HG03439 (cell line): ENCODE measurements at regions not wholly inside any gene's neighbourhood (a gene's known extent, or its start where the extent isn't known, plus 50 kb on each side); places are given as distances from the start of the nearest gene placed in this dataset.
"Not testable (repeated sequence)": the region's sequence is repeated elsewhere in the genome, so short reads cannot be mapped to it uniquely, and the experiment has no call there.

Experiments
- ATAC-seq: cut with Tn5 transposase; IDR thresholded peaks from one replicate; pipeline ENCODE4 v1.9.1; 2021; ENCODE audit warnings: mild to moderate bottlenecking, moderate library complexity; ENCODE audit not compliant: unreplicated experiment

DNA sequence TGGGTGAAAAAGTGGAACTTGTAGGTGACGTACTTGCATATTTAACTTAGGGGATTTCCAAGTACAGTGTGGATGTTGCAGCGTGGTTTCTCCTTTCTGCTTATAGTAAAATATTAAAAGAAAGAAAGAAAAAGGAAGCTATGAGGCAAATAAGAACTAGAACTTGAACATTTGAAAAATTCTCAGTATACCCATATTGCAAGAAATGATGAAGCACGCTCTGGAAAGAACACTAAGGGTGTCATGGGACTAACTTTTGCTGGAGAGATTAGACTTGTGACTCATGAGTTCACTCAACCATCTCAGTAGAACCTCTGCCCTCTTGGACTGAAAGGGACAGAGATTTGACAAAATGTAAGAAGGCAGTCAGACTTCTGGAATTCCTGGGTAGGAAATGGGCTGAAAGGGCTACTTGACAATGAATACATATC lies 704.5 kb upstream of the ADGRL4 start:
- peak; percentile 94 for ATAC-seq

DNA sequence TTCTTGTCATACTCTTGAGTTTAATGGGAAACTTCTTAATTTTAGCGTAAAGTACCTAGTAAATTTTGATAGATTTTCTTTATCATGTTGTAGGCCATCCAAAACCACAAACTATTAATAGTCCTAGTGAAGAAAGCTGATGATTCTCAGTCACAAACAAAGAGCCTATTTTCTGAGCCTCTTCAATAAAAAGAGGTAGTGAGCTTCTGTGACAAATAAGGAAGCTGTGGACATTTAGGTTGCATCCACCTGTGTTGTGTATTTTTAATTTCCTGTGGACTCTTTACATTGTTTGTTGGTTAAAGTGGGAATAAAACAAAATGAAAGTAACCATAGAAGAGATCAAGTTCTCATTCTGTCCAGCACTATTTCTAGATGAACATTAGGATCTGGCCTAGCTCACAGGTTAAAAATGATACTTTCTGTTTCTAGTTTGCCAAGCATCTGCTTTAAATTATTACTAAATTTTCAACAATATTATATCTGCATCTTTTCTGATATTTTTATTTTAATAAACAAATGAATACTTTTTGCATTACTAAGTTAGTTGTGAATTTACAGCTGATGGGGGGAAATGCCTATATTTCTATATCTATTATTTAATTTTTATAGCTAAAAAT lies 702.2 kb upstream of the ADGRL4 start:
- ATAC-seq = no peak

GRCh38 chr1:79705218-79705617 lies 698.7 kb upstream of the ADGRL4 start:
- ATAC-seq = no peak

GRCh38 chr1:79704067-79704466 lies 697.5 kb upstream of the ADGRL4 start:
- no peak for ATAC-seq

- not testable (repeated sequence) for ATAC-seq
Observed at GRCh38 chr1:79702336-79702999, 695.9 kb upstream of the ADGRL4 start.

DNA sequence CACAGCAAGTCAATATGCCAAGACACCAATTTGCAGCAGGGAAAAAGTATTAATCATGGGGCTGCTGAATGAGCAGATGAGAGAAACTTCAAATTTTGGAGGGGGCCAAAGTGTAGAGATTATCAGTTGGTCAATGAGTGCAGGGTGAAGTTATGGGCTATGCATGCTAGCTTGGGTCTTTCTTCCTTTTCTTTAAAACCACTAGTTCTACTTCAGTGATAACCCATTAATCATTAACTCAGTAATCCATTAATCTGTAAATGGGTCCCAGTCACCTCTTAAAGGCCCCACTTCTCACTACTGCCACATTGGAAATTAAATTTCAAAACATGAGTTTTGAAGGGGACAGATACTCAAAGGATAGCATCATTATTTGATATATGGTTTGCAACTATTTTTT lies 688.6 kb upstream of the ADGRL4 start:
- ATAC-seq = peak; percentile 64

- ATAC-seq = no peak
Observed at GRCh38 chr1:79694241-79694640, 687.7 kb upstream of the ADGRL4 start.

GRCh38 chr1:79693441-79694114 lies 687.0 kb upstream of the ADGRL4 start:
- no peak for ATAC-seq

DNA sequence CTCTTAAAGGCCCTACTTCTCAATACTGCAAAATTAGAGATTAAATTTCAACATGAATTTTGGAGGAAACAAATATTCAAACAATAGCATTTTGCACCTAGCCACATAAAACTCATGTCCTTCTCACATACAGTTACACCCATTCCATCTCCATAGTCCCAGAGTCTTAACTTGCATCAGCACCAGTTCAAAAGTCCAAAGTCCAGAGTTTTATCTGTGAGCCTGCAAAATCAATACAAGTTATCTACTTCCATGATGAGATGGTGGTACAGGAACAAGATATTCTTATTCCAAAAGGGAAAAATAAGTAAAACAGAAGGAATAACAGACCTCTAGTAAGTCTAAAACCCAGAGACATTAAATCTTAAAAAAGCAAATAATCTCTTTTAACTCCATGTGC lies 686.0 kb upstream of the ADGRL4 start:
- no peak for ATAC-seq

GRCh38 chr1:79688932-79689331 lies 682.4 kb upstream of the ADGRL4 start:
- ATAC-seq = no peak

- no peak for ATAC-seq
Observed at GRCh38 chr1:79683420-79683819, 676.9 kb upstream of the ADGRL4 start.

- no peak for ATAC-seq
Observed at GRCh38 chr1:79682478-79682877, 675.9 kb upstream of the ADGRL4 start.

GRCh38 chr1:79681382-79681781 lies 674.9 kb upstream of the ADGRL4 start:
- no peak for ATAC-seq

DNA sequence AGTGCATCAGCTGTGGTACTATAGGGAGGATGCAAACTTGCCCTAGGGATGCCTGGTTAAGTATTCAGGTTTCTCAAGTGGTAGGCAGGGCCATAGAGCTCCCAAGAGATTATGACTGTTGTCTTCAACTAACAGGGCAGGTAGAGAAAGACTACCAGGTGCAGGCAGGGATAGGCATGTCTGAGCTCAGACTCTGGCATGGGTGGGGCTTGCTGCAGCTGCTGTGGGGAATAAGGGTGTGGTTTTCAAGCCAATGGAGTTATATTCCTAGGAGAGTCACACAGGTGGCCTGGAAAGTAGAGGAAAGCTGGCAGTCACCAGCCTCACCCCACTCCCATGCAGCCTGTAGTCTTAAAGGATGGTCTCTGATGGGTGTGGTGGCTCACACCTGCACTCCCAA lies 673.4 kb upstream of the ADGRL4 start:
- ATAC-seq = no peak

DNA sequence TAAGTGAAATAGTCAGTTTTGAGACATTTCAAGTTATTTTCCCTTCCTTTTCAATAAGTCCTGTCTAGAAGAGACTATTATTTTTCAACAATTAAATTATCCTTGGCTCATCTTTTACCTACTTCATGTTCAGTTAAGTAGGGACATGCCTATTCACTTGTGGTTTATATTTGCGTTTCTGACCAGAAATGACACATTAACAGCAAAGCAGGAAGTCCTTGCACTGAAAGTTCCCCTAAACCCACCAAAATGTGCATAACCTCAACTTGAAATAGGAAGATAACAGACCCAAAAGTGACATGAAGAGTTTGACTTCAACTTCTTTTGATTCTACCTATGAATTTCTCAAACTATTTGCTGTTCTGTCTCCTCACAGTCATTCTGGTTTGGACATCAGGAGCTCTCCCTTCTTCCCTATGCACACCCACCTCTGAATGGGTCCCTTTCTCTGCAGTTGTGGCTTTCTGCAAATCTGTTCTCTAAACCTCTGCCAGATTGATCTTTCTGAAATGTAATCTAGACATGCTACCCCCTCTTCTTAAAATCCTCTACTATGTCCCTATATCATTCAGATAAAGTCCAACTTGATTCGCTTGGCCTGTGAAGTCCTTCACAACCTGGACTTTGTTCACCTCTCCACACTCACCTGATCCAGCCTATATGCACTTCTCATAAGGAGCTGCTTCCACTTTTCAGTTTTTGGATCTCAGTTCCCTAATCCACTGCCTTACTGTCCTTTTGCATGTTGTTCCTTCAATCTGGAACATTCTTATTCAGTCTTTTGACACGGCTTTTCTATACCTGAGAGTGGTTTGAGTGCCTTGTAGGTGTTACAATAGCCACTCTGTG lies 661.5 kb upstream of the ADGRL4 start:
- peak; percentile 82 for ATAC-seq

- ATAC-seq = no peak
Observed at GRCh38 chr1:79667166-79667565, 660.6 kb upstream of the ADGRL4 start.

GRCh38 chr1:79663916-79664315 lies 657.4 kb upstream of the ADGRL4 start:
- ATAC-seq = no peak

DNA sequence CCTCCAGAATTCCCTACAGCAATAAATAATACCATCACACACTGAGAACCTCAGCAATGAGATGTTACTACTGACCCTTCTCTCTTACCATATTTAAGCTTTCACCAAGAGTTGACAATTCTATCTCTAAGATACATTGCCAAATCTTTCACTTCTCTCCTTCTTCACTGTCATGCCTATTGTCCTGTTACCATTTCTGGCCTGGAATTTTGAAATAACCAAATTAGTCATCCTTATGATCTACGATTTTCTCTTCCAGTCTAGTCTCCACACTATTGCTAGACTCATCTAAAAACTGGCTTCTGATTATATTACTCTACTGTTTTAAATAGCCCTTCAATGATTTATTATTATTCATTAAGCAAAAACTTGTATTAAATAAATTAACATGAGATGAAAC lies 656.1 kb upstream of the ADGRL4 start:
- no peak for ATAC-seq

DNA sequence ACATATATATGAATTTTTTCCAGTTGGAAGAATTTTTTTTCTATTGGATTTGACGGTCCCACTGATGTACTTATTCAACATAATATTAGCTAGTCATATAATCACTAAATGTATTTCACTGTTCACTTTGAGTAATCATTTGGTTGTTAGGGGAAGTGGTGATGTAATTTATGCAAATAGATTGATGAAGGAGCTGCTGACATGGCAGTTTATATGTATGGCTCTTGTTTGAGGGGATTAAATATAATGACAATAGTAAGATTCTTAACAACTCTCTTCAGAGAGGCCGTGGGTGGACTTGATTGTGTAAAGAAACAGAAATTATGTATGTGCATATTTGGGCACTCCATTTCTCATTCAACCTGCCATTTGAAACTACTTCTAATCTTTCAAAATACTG lies 653.6 kb upstream of the ADGRL4 start:
- no peak for ATAC-seq

GRCh38 chr1:79657951-79658658 lies 651.6 kb upstream of the ADGRL4 start:
- no peak for ATAC-seq

DNA sequence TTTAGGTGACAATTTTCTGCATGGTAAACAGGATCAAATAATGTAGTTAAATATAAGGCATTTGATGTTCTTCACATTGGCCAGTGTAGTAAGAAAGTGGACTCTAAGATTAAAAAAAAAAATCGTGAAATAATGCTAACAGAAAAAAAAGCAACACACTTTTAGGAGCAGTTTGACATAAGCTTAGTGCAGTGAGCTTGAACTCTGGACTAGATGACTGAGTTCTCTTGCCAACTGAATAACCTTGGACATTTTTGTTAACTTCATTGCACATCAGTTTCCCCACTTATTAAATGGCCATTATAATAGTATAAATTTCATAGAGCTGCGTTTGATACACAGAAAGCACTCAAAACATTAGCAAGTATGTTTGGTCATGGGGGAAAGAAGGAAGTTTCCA lies 649.3 kb upstream of the ADGRL4 start:
- ATAC-seq = no peak
